ENCODE measurements at regions not wholly inside any gene's neighbourhood (a gene's known extent, or its start where the extent isn't known, plus 50 kb on each side); places are given as distances from the start of the nearest gene placed in this dataset.

GRCh38 chr6:14517516-14518105 lies 400.0 kb downstream of the CD83 start:
- no peaks in the 10 kb centered on the region for H3K9me3 ChIP-seq
- no peaks in the 10 kb centered on the region for H3K36me3 ChIP-seq
- no peak for TF ChIP-seq CTCF (IDR thresholded peaks at IDR 0.05)
- DNase-seq (no peak), ATAC-seq (no peak)
- H3K4me1 ChIP-seq: peaks cover 0 to 15% (median 0%) of the 10 kb centered on the region in 9 donors
- no peaks in the 10 kb centered on the region for H3K27me3 ChIP-seq
- no peak overlapping the region for H3K27ac ChIP-seq
- whole genome bisulfite sequencing, 2 donors: 83 to 94% methylated on average over 7 of the region's 7 CpGs
- H3K4me3 ChIP-seq: no peak overlapping the region
- intact Hi-C loops (cut with DNase I): no loop called here

GRCh38 chr6:14518515-14519217 lies 401.1 kb downstream of the CD83 start:
- ATAC-seq (peak in 7 of 8 donors; percentile 39 to 84 (median 56)), DNase-seq (peak in 1 of 2 donors; percentile 38)
- Histone ChIP-seq H3K9me3 (no peaks in the 10 kb centered on the region), H3K36me3 (no peaks in the 10 kb centered on the region), H3K4me1 (peaks cover 0 to 15% (median 0%) of the 10 kb centered on the region in 9 donors), H3K27ac (no peak overlapping the region), H3K4me3 (no peak overlapping the region), H3K27me3 (no peaks in the 10 kb centered on the region)
- no peak for TF ChIP-seq CTCF (IDR thresholded peaks at IDR 0.05)
- intact Hi-C loops (cut with DNase I): no loop called here
- WGBS, 2 donors: 54 to 58% methylated on average over 14 of the region's 14 CpGs

DNA sequence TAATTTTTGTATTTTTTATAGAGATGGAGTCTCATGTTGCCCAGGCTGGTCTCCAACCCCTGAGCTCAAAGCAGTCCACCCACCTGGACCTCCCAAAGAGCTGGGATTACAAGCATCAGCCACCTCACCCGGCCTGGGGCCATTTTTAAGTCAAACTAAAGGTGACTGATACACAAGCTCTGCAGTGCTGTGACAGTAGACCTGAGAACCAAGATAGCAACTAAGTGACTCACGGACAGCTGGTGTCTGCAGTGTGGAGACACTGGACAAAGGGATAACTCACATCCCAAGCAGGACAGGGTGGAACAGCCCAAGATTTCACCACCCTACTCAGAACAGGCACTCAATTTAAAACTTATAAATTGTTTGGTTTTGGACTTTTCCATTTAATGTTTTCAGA lies 402.5 kb downstream of the CD83 start:
- Histone ChIP-seq H3K27ac (no peak overlapping the region), H3K4me3 (no peak overlapping the region), H3K36me3 (no peaks in the 10 kb centered on the region), H3K27me3 (no peaks in the 10 kb centered on the region), H3K4me1 (peaks cover 0 to 15% (median 0%) of the 10 kb centered on the region in 9 donors), H3K9me3 (no peaks in the 10 kb centered on the region)
- intact Hi-C loops (cut with DNase I): no loop called here
- TF ChIP-seq CTCF (IDR thresholded peaks at IDR 0.05): no peak
- WGBS, 2 donors: 96 to 100% methylated on average over 2 of the region's 2 CpGs
- ATAC-seq (no peak), DNase-seq (no peak)

- Histone ChIP-seq H3K4me3 (no peak overlapping the region), H3K9me3 (no peaks in the 10 kb centered on the region), H3K4me1 (peaks cover 0 to 15% (median 0%) of the 10 kb centered on the region in 9 donors), H3K36me3 (no peaks in the 10 kb centered on the region), H3K27me3 (no peaks in the 10 kb centered on the region), H3K27ac (no peak overlapping the region)
- WGBS, 2 donors: 95 to 96% methylated on average over 2 of the region's 2 CpGs
- ATAC-seq (no peak), DNase-seq (no peak)
- intact Hi-C loops (cut with DNase I): no loop called here
- TF ChIP-seq CTCF (IDR thresholded peaks at IDR 0.05): no peak
Measured at GRCh38 chr6:14520536-14520935, 403.0 kb downstream of the CD83 start.
